LNCaP clone FGC (cell line): ENCODE measurements at regions not wholly inside any gene's neighbourhood (a gene's known extent, or its start where the extent isn't known, plus 50 kb on each side); places are given as distances from the start of the nearest gene placed in this dataset.
"Not testable (repeated sequence)": the region's sequence is repeated elsewhere in the genome, so short reads cannot be mapped to it uniquely, and the experiment has no call there.

Experiments
- DNase-seq: peaks from one replicate; pipeline ENCODE4 v3.0.0-alpha.2; 2011; ENCODE audit warnings: low read depth
- H3K4me3 ChIP-seq: 2 replicates; pipeline ENCODE4 v1.5.1; 2011; ENCODE audit warnings: mild to moderate bottlenecking, low read depth, low read length, control low read depth
- CTCF ChIP-seq: IDR thresholded peaks from 2 replicates; pipeline ENCODE4 v1.5.1; 2012; ENCODE audit warnings: mild to moderate bottlenecking; ENCODE audit not compliant: control insufficient read depth, insufficient read depth; ENCODE audit errors: extremely low read depth

GRCh38 chr20:29741894-29742698, 1515.4 kb upstream of the DEFB115 start:
- no peak overlapping the region for H3K4me3 ChIP-seq
- no peak for DNase-seq
- TF ChIP-seq CTCF, result no peak

GRCh38 chr20:29742699-29743100, 1514.8 kb upstream of the DEFB115 start:
- no peak overlapping the region for H3K4me3 ChIP-seq

GRCh38 chr20:29743101-29743931, 1514.1 kb upstream of the DEFB115 start:
- H3K4me3 ChIP-seq, result no peak overlapping the region
- no peak for DNase-seq
- TF ChIP-seq CTCF, result no peak

More at GRCh38 chr20:29742699-29743100, 1514.8 kb upstream of the DEFB115 start:
- no peak for TF ChIP-seq CTCF
- no peak for DNase-seq

- no peak for TF ChIP-seq CTCF
- no peak for DNase-seq
- no peak overlapping the region for H3K4me3 ChIP-seq
Measured at GRCh38 chr20:29744071-29744470, 1513.4 kb upstream of the DEFB115 start.

GRCh38 chr20:29745534-29746245, 1511.8 kb upstream of the DEFB115 start:
- H3K4me3 ChIP-seq, DNase-seq: not testable (repeated sequence)

GRCh38 chr20:29750268-29750899, 1507.1 kb upstream of the DEFB115 start:
- no peak for TF ChIP-seq CTCF
- no peak for DNase-seq

GRCh38 chr20:29752644-29753425, 1504.6 kb upstream of the DEFB115 start:
- H3K4me3 ChIP-seq, result 0 out of 2 replicates have a peak overlapping the region, but pooled peaks have one; percentile 25
- DNase-seq, result not testable (repeated sequence)

More at GRCh38 chr20:29750268-29750899, 1507.1 kb upstream of the DEFB115 start:
- H3K4me3 ChIP-seq, result no peak overlapping the region
